ENCODE measurements at regions not wholly inside any gene's neighbourhood (a gene's known extent, or its start where the extent isn't known, plus 50 kb on each side); places are given as distances from the start of the nearest gene placed in this dataset.

DNA sequence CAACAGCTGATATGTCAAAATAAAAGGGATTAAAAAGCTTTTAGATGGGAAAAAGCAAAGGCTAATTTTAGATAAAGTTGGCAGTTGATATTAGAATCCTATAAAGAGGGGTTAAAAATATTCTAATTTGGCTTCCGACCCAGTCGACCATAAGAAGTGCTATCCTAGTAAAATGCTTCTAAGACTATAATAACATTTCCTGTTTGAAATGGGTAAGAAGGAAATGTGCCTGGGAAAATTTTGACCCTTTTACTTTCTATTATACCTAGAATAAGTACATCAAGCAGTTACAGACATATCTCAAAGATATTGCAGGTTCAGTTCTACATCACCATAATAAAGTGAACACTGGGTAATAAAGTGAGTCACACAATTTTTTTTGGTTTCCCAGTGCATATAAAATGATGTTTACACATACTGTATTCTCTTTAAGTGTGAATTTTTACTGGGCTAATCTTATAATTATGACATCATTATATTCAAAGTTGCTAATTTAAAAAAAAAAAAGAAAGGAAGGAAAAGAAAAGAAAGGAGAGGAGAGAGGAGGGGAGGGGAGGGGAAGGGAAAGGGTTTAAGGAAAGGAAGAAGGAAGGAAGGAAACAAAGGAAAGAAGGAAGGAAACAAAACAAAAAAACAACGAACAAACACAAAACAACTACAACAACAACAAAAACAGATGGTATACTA, 308.2 kb upstream of the NR5A2 start:
- no peak for DNase-seq

DNA sequence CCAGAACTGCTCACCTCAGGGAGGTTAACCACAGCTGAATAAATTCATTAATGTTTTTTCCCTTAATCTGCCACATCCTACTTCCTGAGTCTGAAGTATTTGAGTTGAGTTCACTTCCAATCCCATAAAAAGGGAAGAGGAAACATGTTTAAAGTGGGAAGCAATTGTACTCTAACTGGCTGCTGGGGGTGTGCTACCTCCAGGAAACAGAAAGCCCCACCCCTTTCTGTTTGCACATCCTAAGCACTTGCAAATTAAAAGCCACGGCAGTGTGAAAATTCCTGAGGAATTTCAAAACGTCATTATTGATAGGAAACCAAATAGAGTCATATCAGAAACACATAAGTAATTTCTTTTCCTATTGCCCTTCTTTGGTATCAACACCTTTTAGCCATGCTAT, 307.0 kb upstream of the NR5A2 start:
- no peak for DNase-seq

DNA sequence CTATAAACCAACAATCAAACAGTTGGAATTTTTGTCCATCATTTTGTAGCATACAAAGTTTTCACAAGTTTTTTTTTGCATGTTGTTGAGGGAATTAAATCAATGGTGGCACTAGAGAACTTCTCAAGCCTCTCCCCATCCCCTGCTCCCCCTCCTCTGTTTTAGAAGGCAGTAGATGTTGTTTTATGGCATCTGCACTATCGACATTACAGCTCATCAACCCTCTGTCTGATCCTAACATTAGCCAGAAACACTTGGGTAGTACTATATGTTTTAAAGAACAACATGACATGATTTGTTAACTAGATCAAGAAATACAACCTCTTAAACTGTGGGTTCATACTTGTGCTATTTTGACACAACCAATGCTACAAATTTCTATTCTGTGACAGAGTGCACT, 306.5 kb upstream of the NR5A2 start:
- no peak for DNase-seq

DNA sequence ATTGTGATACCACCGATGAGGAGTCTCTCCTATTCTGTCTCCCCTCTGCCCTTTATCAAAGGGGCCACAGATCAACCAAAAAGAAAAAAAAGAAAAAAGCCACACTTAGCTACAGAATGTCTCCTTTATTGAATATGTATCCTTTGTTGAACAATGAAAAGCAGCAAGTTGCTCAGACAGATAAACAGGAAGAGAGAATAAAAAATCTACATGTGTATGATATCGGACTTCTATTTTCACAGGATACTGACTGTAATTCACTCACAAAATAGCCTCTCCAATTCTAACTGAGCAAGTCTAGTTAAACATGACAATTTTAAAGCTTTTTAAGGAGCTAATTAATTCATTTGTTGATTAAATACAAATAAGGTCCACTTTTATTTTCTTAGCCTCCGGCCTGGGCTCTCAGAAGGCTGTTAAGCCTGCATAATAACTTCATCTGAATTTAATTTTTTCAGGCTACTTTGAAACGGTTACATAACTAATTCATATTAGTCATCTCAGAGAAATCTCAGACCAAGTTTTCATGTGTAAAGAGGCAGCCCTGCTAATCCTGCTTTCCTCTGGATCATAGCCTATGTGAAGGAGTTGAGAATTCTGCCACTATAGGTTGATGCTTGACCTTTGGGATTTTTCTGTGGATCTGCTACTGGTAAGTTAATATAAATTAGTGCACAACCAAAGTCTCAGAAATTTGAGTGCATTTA, 304.1 kb upstream of the NR5A2 start:
- no peak for DNase-seq

DNA sequence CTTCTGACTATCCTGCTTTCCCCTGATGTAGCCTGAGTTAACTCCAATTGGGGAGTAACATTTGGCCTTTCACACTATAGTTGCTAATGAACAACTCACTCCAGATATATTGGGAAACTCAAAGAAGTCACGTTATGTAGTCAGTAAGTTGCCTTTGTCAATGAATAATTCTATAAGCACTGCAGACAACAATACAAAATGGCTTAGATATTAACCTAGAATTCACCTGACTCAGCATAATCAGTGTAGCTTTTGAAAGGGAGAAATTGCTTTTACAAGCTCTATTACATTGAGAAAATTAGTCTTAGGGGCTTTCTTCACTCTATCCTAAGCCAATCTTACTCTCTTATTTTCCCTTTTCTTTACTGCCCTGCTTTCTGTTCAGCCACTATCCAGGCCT, 303.5 kb upstream of the NR5A2 start:
- DNase-seq: no peak

DNA sequence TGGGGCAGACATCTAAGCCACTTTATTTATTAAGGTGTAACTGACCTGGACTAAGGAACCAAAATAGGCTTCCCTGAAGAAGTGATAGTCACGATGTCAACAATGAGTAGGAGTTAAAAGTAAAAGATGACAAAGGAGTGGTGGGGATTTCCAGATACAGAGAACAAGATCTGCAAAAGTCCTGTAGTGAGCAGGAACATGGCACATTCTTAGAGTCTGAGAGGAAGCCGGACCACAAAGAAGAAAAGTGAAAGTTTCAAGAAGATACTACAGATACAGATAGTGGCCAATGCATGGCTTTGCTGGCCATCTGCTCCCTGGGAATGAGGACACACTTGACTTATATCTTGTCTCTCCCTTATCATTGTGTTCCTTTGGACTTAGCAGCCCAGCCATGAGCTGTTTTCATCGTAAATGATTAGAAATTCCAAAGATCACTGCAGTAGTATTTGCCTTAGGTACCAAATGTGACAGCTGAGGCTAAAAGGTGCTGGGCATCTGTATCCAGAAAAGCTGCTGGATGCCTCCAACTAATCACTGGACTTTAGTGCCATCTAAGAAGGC, 302.4 kb upstream of the NR5A2 start:
- DNase-seq: no peak

DNA sequence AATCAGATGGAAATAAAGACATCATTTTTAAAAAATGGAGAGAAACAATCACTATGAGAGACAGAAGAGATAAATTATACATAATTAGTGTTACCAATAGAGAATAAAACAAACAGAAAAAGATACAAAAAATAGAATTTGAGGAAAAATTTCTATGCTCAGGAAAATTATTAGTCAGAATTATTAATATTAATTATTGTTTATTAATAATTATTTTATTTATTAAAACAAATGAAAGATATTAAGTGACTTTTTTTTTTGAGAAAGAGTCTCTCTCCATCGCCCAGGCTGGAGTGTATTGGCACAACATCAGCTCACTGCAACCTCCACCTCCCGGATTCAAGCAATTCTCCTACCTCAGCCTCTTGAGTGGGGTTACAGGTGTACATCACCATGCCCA, 299.8 kb upstream of the NR5A2 start:
- no peak for DNase-seq

DNA sequence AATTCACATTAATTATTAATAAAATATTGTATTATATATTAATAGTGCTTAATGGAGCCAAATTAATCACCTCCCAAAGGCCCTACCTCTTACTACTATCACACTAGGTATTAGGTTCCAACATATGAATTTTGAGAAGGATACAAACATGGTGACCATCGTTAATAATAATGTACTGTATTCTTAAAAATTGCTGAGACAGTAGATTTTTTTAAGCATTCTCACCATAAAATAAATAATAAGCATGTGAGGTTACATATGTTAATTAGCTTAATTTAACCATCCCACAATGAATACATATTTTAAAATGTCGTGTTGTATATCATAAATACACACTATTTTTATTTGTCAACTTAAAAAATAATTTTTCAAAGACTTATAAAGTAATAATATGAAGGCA, 299.2 kb upstream of the NR5A2 start:
- no peak for DNase-seq

DNA sequence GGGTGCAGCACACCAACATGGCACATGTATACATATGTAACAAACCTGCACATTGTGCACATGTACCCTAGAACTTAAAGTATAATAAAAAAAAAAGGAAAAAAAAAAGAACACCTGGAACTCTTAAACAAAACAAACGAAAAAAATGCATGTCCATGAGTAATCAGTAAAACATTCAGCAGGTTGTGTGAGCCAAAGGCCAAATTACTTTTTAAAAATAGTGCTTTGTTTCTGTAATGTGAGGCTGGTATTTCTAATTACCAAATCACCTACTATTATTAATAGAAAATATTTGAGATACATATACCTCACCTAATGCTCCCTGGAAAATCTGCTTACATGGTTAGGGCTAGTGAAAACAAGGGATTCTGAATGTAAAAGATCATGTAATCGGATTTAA, 294.4 kb upstream of the NR5A2 start:
- no peak for DNase-seq

DNA sequence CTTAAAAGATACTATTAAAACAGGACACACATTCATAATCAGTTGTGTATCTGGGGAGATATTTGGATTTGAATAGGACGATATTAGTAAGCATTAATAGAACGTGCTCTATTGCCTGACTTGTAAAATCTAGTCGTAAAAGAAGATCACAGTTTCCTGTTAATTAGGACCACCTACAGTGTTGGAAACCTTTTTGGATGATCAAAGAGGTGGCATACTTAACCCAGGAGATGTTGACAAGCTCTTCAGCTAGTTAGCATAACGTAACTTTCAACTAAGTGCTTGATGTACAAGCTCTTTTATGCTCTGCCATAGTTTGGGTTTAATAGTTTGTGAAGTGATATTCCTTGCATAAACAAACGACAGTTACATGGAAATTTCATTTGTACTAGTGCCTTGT, 293.3 kb upstream of the NR5A2 start:
- no peak for DNase-seq

DNA sequence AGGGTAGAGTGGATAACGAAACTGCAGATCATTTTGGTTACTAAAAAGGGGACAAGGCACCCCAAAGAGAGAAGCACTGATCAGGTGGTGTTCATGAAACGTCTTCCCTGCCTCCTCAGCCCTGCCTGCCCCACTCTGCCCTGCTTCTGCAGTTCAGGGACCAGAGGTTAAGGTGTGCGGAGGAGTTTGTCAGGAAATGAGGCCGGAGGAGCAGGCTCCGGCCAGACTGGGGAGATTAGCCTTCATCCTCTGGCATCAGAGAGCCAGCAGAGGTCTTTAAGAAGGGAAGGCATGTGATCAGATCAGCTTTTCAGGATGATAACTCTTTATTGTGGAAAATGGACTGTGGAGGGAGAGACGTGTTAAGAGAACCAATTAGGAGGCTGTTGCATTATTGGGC, 291.9 kb upstream of the NR5A2 start:
- no peak for DNase-seq

DNA sequence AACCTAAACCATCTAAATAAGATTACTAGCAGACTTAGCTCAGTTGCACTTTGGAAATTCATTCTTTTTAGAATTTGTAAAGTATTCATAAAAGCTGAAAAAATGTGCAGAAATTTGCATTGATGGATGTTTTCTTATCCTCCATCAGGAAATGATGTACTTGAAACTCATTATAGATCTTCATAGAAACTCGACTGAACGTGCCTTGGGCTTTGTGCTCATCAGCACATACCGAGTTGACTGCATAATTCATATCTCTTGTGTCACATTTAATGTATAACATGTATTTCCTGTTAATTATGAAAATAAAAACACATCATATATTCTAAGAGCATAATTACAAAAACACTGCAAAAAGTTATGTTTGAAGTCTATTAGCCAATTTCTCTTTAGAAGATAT, 290.9 kb upstream of the NR5A2 start:
- no peak for DNase-seq

DNA sequence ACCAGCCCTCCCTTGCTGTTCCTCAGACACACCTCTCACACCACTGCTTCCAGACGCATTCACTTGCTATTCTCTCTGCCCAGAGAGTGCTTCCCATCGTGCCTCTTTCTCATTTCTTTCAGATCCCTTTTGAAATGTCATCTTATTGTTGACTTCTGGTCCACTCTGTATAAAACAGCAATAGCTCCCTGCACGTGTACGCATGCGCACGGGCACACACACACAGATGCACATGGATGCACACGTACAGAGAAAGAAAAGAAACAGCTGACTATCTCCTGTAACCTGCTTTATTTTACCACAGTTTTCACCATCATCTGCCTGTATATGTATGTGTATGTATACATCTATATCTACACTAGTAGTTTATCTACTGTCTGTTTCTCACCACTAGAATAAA, 285.9 kb upstream of the NR5A2 start:
- no peak for DNase-seq

DNA sequence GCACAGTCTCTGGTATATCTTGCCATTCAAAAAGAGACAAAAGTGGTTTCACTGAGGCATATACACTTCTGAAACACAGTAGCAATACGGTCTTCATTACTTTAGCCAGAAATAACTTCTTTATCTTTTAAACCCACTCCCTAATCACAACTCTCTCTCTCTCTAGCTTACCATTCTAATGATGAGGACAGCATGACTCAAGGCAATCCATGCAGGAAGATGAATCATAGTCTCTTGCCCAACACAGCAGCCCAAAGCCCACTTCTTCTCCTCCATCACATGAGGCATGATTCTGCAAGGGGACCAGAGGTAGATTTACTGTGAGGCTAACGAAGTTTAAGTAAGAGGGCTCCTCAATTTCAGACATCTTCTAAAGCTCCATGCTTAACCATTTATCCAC, 285.0 kb upstream of the NR5A2 start:
- DNase-seq: no peak

DNA sequence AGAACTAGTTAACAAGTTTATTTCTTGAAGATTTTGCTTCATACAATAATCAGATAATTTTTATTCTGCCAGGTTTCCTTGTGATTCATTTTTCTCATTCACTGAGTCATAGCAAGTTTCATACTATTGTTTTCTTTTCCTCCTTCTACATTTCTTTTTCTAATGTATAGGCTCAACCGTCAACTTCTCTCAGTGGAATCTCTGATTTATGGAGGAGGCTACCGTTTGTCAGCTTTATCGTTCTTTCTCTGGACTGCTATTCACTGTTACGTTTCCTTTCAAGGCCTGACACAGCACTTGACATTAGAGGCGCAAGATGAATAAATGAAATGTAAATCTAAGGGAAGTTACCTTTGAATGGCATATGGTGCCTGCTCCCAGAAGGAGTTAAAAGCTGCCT, 284.3 kb upstream of the NR5A2 start:
- no peak for DNase-seq

DNA sequence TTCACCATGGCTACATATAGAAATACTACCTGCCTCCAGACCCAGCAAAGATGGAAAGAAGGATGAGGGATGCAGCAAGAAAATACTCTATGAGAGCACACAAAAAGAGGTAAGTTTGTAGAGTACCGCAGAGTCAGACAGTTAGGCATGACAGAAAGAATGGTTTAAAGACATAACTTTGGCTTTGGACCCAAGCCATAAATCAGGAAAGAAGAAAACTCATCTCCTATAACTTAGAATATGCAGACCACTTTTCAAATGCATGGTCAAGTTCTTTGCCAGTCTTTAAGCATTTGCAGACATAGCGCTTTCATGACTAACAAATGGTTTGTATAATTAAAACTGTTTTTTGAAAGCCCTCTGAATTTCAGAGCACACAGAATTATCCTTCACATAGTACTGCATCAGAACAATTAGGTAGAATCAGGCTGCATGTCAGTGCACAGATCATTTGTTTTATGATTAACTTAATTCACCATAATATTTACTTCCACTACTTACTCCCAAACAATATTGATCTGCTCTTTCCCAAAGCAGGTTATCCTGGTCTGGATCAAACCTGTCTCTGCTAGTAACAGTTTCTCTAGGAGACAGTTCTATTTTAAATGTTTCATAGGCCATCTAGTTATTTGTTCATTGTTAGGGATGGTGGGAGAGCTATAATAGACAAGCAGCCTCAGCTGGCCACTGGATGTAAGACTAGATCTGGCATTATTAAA, 280.7 kb upstream of the NR5A2 start:
- DNase-seq: no peak

DNA sequence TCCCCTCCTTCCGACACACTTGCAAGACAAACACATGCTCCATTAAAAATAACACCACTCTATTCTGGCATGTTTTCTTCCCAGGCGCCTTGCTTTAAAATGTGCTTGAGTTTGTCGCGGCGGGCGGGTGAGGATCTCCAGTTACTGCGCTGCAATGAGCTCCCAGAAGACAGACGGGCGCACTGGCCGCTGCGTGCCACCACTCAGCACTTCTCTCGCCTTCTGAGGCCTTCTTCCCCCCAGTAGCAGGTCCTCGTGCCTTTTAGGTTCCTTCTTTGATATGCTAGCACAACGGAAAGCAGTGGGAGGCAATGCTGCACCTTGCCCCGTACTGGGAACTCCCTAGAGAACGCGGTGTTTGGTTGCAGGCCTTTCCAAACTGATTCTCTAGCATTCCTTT, 279.5 kb upstream of the NR5A2 start:
- no peak for DNase-seq

DNA sequence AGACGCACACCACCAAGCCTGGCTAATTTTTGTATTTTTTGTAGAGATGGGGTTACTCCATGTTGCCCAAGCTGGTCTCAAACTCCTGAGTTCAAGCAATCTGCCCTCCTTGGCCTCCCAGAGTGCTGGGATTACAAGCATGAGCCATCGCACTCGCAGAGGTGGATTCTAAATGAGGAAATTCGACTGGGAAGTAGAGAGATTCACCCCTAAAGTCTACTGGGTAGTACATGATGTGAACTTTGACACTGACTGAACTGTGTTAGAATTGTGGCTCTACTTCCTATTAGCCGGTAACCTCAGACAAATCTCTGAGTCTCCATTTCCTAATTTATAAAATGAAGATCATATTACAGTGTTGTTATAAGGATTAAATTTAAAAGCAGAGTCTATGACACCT, 276.0 kb upstream of the NR5A2 start:
- no peak for DNase-seq

DNA sequence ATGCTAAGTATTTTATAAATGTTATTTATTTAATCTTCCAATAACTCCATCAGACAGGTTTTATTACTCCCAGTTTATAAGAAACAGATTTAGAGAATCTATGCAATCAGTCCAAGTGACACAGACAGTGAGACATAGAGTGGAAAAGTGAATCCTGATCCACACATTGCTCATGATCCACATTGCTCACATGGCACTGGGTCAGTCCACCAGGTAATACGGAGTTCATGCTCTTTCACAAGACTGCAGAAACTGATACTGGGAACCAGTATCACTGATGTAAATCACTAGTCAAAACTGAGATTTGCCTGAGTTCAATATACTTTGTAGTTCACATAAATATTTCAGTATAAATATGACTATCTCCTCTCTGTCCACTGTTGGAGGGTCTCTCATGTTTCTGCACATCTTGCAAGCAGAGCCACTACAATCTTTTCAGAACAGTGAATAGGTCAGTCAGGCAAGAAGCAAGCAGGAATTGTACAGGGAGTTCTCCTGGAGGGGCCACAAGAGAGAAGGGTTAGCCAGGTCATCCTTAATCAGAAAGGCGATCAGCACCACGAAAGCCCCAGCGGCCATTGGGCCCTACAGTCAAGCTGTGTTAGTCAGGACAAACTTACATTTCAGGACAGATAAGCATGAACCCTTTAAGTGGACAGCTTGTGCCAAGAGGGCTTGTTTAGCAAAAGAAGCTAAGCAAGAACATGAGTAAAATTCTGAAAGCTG, 275.4 kb upstream of the NR5A2 start:
- DNase-seq: no peak

DNA sequence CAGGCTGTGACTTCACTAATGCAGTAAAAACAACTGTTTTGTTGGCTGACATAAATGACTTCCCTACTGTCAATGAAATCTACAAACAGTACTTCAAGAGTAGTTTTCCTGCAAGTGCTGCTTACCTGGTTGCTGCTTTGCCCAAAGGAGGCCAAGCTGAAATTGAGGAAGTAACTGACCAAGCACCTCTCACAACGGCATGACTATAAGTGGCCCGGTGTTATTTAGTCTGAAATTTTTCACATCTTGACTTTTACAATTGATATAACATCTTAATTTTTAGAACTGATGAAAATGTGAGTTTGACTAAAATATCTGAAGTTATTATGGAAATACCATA, 274.9 kb upstream of the NR5A2 start:
- DNase-seq: no peak

DNA sequence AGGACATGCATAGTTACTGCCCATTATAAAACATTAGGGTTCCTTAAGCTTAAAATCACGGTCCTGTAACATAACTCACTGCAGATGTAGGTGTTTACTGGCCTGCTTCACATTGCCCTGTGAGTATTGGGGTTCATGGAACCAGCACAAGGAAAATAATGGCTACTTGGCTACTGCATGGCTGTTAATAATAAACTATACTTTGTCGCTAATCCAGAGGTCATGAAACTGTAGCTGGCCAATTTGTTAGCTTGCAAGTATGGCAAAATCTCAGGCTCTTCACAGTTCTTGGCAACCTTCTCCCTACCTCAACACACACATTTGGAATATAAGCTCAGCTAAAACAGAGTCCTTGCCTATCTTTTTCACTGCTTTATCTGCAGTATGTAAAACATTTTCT, 274.0 kb upstream of the NR5A2 start:
- no peak for DNase-seq

DNA sequence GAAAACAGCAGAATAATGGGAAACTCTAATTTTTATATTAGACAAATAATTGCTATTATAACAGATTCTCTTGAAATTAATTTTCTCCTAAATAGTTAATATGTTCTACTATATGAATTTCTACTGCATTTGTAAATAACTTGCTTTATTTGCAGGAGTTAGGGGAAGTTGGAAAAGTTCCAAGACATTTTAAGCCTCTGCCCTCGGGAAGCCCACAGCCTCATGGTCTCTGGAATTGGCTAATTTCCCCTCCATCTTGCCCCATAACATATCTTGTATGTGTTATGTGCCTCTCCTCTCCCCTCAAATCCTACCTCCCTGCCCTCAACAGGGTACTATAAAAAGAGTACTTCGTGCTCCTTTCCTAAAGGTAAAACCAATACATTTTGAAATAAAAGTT, 271.4 kb upstream of the NR5A2 start:
- DNase-seq: no peak

DNA sequence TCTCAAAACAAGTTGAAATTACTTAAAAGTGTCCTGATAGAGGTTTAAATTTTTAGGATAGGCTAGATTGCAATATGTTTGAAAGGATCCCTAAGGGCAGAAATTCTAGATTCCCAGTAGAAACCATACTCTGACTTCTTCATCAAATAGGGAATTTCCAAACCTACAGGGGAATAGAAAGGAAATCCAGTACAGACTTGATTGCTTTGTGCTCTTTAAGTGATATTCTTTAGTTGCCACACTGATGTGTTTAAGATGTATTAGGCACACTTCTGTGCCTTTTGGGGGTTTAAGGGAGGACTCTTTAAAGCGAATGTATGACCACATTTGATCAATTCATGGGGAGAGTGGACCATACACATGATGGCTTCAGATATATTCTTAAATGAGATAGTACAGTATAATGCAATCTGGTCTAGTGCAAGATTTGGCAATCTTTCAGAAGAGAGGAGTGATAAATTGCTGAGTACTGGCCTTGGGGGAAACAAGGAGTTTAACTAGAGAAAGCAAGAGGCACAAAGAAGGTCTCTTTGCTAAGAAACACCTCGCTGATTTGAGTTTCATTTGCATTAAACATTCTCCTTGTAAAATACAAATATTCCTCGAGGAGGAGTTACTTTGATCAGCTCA, 268.8 kb upstream of the NR5A2 start:
- DNase-seq: no peak

All from C1 segment of cervical spinal cord (tissue), 14 donors.